ENCODE measurements at regions not wholly inside any gene's neighbourhood (a gene's known extent, or its start where the extent isn't known, plus 50 kb on each side); places are given as distances from the start of the nearest gene placed in this dataset.

DNA sequence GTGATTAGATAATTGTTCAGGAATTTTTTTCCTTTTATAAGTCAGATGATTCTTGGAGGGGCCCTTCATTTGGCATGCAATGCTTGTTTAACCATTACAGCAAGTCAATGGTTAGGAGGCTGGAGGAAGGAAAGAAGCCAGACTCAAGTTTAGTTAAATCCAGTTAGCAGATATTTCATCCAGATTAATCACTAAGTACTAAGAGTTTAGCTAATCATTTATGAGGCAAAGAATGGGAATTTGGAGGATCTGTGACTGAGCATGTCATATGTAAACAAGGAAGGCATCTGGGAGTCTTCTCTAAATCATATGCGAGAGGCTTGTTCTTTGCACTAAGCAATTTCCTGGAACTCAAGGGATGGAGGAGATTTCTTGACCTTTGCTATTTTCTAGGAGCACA is 145.3 kb upstream of the SGCD start:
- TF ChIP-seq, protein P1, sequence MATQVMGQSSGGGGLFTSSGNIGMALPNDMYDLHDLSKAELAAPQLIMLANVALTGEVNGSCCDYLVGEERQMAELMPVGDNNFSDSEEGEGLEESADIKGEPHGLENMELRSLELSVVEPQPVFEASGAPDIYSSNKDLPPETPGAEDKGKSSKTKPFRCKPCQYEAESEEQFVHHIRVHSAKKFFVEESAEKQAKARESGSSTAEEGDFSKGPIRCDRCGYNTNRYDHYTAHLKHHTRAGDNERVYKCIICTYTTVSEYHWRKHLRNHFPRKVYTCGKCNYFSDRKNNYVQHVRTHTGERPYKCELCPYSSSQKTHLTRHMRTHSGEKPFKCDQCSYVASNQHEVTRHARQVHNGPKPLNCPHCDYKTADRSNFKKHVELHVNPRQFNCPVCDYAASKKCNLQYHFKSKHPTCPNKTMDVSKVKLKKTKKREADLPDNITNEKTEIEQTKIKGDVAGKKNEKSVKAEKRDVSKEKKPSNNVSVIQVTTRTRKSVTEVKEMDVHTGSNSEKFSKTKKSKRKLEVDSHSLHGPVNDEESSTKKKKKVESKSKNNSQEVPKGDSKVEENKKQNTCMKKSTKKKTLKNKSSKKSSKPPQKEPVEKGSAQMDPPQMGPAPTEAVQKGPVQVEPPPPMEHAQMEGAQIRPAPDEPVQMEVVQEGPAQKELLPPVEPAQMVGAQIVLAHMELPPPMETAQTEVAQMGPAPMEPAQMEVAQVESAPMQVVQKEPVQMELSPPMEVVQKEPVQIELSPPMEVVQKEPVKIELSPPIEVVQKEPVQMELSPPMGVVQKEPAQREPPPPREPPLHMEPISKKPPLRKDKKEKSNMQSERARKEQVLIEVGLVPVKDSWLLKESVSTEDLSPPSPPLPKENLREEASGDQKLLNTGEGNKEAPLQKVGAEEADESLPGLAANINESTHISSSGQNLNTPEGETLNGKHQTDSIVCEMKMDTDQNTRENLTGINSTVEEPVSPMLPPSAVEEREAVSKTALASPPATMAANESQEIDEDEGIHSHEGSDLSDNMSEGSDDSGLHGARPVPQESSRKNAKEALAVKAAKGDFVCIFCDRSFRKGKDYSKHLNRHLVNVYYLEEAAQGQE (IDR thresholded peaks at IDR 0.05; ENCODE audit: insufficient read depth in 1 of 2, low read depth in 2 of 2, low read length in 2 of 2) = no peak
- TF ChIP-seq TAF1 (IDR thresholded peaks at IDR 0.05; ENCODE audit: borderline replicate concordance, insufficient read depth, low read length) (no peak), POLR2AphosphoS5 (IDR thresholded peaks at IDR 0.05; ENCODE audit: low read depth, low read length) (no peak), SIN3A (IDR thresholded peaks at IDR 0.05; ENCODE audit: borderline replicate concordance, insufficient read depth, low read length) (no peak), FOXP2 (optimal IDR thresholded peaks at IDR 0.05; ENCODE audit: borderline replicate concordance, extremely low read depth, extremely low read length, insufficient read depth) (no peak)

DNA sequence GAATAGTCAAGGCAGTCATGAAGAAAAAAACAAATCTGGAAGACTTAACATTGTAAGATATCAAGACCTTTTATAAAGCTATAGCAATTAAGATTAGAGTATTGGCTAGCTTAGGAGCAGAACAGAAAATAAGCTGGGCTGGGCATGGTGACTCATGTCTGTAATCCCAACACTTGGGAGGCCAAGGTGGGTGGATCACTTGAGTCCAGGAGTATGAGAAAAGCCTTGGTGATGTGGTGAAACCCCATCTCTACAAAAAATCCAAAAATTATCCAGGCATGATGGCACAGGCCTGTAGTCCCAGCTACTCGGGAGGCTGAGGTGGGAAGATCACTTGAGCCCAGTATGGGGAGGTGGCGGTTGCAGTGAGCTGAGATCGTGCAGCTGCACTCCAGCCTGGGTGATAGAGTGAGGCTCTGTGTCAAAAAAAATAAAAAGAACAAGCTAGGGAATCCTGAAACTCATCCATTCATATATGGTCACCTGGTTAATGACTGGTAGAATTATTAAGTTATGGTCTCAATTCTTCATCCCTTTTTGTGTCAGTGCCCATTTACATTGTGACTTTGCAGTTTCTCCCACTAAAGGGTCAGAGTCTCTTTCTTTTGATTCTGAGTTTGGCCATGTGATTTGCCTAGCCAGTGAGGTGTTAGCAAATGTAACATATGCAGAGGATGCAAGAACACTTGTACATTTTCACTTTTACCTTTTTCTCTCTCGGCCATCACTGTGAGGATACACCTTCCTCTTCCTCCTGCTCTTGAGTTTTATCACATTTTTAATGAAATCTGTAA is 144.6 kb upstream of the SGCD start:
- TF ChIP-seq, protein P1 (IDR thresholded peaks at IDR 0.05; ENCODE audit: insufficient read depth in 1 of 2, low read depth in 2 of 2, low read length in 2 of 2) = no peak

DNA sequence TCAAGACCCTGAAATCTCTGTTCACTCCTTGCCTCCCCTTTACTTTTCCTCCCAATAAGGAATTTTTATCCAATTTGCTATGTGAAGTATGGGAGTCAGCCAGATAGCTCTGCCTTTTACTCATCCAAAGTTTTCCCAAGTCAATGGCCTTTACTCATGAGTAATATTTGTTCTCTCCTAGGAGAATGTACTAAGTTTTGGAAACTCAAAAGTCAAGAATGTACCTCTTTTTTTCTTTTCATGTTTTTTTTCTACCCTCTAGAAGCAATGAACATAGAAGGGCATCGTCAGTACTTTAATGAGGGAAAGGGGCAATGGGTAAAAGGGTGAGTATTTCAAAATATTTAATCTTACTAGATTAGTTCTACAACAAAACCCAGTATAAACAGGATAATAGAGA is 140.2 kb upstream of the SGCD start:
- TF ChIP-seq, protein P1 (IDR thresholded peaks at IDR 0.05; ENCODE audit: insufficient read depth in 1 of 2, low read depth in 2 of 2, low read length in 2 of 2) = no peak
- TF ChIP-seq FOXP2 (optimal IDR thresholded peaks at IDR 0.05; ENCODE audit: borderline replicate concordance, extremely low read depth, extremely low read length, insufficient read depth) = no peak
- TF ChIP-seq SIN3A (IDR thresholded peaks at IDR 0.05; ENCODE audit: borderline replicate concordance, insufficient read depth, low read length) = no peak
- TF ChIP-seq POLR2AphosphoS5 (IDR thresholded peaks at IDR 0.05; ENCODE audit: low read depth, low read length) = no peak
- no peak for TF ChIP-seq TAF1 (IDR thresholded peaks at IDR 0.05; ENCODE audit: borderline replicate concordance, insufficient read depth, low read length)

DNA sequence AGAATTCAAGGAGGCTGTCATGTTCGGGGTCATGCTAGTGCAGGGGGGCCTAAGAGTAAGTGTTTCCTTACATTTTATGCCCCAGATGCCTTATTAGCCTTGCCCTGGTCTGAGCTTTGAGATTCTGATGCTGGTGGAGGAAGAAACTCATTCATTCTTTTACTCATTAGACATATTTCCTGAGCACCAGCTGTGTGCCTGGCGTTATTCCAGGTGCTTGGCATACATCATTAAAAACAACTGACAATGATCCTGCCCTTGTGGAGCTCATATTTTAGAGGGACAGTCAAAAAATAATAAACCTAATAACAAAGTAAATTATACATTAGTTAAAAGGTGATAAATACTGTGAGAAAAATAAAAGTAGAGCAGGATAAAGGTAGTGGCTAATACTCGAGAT is 138.9 kb upstream of the SGCD start:
- TF ChIP-seq FOXP2 (optimal IDR thresholded peaks at IDR 0.05; ENCODE audit: borderline replicate concordance, extremely low read depth, extremely low read length, insufficient read depth) (no peak), TAF1 (IDR thresholded peaks at IDR 0.05; ENCODE audit: borderline replicate concordance, insufficient read depth, low read length) (no peak), POLR2AphosphoS5 (IDR thresholded peaks at IDR 0.05; ENCODE audit: low read depth, low read length) (no peak)

DNA sequence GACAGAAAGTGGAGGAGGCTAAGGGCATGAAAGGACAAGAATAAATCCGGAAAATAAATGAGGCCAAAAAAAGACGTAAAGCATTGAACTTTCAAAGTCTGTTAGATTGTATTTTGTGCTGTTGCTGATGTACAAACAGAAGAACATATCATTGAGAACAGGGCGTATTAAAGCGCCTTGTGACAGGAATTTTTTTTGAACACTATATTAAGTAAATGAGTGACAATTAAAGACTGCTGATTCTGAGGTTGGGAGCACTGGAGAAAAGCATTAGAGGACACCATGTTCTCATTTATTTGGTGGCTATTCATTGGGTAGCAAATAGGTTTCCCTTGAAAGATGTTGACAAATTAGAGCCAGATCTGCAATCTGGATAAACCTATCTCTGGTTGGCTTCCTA is 137.3 kb upstream of the SGCD start:
- TF ChIP-seq POLR2AphosphoS5 (IDR thresholded peaks at IDR 0.05; ENCODE audit: low read depth, low read length) = no peak
- no peak for TF ChIP-seq TAF1 (IDR thresholded peaks at IDR 0.05; ENCODE audit: borderline replicate concordance, insufficient read depth, low read length)
- TF ChIP-seq, protein P1 (IDR thresholded peaks at IDR 0.05; ENCODE audit: insufficient read depth in 1 of 2, low read depth in 2 of 2, low read length in 2 of 2) = no peak
- no peak for TF ChIP-seq FOXP2 (optimal IDR thresholded peaks at IDR 0.05; ENCODE audit: borderline replicate concordance, extremely low read depth, extremely low read length, insufficient read depth)
- no peak for TF ChIP-seq SIN3A (IDR thresholded peaks at IDR 0.05; ENCODE audit: borderline replicate concordance, insufficient read depth, low read length)
